Stimulated activated CD8-positive, alpha-beta memory T cell treated with anti-CD3 and anti-CD28 coated beads, Interleukin-7, amount 100 ng/mL, for 48 hours (primary cell): ENCODE measurements at regions not wholly inside any gene's neighbourhood (a gene's known extent, or its start where the extent isn't known, plus 50 kb on each side); places are given as distances from the start of the nearest gene placed in this dataset.
A peak's percentile ranks its signal among the peaks of the same experiment; 100 is the strongest.

ENCODE experiments used
- DNase-seq, 2 donors: peaks; one replicate each; pipeline ENCODE4 v3.0.0-alpha.2; 2020; ENCODE audit warnings: low read depth in 1 of 2; ENCODE audit errors: extremely low read depth in 1 of 2

DNA sequence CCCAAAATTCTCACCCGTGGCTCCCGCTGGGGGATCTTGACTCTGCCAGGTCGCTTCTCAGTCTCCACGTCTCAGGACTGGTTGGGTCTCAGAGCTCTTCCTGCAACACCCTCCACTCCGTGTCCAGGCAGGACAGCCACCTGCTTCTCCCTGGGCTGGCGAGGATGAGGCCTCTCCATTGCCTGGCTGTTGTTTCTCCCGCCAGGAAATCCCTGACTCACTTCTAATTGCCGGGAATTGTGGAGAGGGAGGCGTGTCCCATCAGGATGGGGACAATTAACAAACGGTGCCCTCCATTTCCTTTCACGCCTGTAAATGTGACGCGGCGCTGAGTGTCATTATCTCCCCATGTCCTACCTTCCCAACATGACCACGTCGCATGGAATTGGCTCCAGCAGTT lies 204.5 kb downstream of the RBFOX3 start:
- DNase-seq = no peak

DNA sequence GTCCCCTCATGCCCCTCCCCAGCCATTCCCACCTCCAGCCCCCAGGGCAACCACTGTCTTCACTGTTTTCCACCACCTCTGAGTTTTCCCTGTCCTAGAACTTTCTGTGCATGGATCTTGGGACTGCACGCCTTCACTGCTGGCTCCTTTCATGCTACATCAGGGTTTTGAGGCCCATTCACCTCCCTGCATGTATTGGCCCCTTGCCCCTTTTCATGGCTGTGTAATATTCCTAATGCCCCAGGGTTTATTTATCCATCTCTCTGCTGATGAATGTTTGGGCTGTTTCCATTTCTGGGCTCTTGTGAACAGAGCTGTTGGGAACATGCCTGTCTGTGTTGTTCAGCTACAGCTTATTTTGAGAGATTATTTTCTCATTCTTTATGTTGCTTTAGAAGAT lies 205.0 kb downstream of the RBFOX3 start:
- no peak for DNase-seq

DNA sequence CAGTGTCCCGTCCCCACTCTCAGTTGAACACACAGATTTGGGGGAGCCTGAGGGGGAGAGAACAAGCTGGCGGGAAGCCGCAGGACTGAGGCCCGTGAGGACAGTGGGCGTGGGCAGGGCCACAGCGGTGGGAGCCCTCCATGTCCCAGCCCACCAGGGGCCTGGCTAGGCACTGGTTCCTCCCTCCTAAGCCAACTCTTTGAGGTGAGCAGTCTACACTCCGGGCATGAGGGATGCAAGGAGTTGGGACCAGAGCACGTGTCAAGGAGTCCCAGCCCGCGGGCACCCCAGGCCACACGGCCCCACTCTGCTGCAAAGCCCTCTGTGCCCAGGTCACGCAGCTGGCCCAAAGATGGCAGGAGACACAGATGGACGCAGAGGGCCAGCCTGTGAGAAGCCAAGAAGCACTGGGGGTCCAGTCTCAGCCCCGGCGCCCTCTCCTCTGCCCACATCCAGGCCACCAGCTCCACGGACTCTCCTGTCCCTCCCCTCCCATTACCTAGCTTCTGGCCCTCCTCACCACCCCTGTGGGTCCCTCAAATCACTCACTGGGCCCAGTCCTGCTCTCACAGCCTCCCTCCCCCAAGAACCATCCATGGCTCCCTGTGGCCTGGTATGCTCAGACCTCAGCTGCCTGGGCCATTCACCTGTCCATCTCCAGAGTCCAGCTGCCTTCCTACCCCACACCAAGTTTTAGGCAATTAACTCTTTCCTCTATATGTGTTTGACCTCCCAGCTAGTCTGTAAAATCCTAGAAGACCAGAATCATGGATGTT lies 206.5 kb downstream of the RBFOX3 start:
- DNase-seq = no peak

DNA sequence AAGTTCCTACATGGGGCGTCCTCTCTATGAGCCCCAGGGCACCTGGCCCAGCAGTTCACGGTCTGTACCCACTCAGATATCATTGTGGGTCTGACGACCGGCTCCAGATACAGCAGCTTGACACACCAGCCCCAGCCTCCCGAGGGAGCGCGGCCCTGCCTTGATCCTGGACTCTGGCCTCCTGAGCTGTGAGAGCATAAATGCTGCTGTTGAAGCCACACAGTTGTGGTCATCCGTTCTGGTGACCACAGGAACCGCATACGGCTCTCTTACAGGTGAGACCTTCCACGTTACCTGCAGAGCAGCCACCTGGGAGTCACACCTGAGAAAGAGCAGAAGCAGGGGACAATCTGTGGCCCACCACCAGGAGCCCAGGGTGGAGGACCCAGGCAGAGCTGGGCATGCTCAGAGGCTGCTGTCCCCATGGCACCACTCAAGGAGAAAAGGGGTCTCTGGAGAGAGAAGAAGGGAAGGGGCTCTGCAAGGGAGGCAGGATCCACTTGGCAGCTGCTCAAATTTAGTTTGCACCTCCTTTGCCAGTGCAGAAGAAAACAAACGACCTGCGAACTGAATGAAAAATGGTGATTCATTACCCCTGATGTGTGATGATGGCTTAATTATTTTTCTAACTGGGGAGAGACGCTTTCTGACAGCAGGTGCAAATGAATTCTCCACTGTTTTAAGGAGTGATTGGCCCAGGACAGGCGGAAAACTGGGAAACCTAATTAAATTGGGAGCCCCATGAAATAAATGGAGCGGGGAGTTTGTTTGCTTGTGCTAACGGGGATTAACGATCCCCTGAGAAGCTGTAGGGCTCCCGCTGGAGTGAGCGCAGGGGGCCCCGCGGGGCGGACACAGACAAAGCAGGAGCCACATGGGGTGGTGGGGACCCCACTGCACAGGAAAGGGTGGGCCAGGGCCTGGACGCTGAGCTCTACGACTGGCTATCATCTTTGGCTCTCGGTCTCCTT lies 208.9 kb downstream of the RBFOX3 start:
- no peak for DNase-seq

DNA sequence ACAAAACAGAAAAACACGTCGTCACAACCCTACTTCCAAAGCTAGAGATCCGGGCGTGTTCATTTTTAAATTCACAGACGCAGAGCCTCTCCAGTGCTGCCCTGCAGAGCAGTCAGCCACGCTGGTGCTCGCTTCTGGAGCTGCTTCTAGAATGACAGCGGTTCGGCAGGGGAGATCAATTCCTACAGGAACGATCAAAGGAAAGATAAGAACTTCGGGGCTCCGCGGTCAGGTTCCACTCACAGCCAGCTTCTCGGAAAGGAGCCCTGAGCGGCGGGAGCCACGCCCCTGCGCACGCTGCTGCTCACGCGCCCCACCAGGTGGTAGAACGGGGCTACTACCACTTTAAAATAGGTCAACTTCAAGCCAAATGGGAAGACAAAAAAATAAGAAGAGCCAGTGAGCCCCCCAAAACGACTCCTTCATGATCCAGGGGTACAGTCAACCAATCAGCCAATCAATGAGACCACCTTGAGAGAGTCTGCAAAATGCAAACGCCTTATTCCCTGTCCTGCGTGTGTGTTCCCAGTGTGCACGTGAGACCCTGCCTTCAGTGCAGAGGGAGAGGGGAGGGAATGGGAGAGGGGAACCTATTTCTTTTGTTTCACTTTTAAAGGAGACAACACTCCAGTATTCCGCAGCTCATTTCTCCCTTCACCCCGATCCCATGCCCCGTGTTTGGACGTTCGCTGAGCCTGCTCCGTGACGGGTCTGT lies 209.7 kb downstream of the RBFOX3 start:
- DNase-seq = peak; percentile 36 to 37

DNA sequence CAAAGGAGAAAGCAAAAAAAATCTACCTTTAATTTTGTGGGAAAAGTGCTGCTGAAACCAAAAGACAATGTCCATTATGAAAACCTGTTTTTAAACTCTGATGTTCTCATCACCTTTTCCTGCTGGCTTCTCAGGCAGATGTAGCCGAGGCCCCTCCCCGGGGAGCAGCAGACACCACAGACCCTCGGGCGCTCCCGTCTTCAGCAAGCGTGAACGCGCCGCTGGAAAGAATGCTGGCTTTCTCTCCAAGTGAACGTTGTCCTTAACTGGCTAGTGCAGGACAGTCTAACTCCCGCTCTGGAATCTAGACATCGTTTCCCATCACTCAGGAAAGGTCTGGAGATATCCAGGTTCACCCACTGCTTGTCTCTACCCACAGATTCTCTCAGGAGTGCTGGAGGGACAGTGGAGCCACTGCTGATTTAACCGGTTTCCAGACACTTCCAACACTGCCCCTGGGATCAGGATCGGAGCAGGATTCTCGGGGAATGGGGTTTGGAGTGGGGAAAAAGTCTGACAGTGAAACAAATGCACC lies 211.2 kb downstream of the RBFOX3 start:
- DNase-seq = no peak

DNA sequence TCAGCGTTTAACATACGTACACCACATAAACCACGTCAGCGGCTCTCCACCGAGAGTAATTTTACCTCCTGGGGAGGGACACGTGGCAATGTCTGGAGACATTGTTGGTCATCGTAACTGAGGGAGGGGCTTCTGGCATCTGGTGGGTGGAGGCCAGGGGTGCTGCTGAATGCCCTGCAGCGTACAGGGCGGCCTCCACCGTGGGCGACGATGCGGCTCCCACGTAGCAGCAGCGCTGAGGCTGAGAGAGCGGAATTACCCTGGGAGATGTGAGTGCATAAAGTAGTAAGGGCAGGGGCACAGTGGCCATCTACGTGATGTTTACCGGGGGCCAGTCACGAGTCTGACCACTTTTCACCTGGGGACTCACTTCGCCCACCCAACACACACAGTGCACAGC lies 212.4 kb downstream of the RBFOX3 start:
- DNase-seq = no peak

DNA sequence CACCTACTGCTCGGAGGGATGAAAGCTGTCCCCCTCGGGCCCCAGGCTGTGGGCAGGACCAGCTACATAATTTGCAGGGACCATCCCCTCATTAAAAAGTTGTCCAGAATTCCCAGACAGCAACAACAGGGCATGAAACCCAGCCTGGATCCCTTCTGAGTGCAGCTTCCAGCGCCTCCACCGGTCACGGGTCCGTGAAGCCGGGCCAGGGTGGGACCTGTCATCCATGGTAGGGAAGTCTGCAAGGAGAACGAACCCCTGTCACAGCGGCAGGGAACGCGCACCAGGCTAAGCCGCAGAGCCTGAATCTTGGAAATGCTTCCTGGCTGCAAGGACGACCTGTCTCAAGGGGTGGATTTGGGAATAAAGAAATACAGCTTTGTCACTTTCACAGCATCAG lies 214.2 kb downstream of the RBFOX3 start:
- no peak for DNase-seq

DNA sequence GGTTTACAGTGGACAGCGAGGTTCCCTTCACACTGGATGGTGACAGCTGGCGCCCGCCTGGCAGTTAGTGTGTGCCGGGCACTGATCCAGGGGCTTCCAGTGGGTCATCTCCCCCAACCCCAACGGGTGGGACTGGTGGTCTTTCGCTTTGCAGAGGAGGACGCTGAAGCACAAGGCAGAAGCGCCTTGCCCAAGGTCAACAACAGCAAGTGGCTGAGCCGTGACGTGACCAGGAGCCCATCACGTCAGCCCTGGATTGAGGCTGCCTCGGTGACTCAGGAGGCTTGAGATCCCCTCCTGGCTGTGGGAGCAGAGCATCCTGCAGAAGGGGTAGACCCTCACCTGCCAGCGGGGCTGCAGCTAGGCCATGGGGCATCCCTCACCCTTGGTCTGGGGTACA lies 215.3 kb downstream of the RBFOX3 start:
- DNase-seq = no peak

DNA sequence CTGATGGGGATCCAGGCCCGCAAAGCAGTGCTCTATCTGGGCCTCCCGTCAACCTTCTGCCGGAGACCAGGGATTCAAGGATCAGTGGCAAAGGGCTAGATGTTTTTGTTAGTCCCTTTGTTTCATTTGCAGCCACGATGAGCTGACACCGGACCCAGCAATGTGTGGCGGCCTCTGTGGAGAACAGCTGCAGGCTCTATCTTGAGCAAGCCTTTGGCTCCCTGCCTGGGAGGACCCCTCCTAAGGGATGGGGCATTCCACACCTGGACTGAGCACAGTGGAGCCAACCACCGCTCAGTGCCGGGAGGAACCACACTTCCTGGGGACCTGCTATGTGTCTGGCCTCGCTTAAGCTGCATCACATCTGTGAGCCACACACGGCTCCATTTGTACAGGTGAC lies 215.8 kb downstream of the RBFOX3 start:
- no peak for DNase-seq

DNA sequence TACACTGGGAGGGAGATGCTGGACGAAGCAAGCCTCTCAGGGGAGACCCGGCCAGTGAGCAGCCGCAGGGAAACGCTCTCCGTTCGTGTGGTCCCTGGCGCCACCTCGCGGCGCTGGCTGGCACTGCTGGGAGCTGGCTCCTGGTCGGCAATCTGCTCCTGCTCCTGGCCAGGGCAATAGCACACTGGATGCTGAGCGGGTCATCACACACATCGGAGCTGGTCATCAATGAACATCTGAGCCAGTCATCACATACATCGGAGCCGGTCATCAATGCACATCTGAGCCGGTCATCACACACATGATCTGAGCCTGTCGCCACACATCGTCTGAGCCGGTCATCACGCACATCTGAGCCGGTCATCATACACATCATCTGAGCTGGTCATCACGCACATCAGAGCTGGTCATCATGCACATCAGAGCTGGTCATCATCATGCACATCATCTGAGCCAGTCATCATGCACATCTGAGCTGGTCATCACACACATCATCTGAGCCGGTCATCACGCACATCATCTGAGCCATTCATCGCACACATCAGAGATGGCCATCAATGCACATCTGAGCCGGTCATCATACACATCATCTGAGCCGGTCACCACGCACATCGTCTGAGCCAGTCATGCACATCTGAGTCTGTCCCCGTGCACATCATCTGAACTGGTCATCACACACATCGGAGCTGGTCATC lies 217.3 kb downstream of the RBFOX3 start:
- DNase-seq = peak; percentile 31 to 39

DNA sequence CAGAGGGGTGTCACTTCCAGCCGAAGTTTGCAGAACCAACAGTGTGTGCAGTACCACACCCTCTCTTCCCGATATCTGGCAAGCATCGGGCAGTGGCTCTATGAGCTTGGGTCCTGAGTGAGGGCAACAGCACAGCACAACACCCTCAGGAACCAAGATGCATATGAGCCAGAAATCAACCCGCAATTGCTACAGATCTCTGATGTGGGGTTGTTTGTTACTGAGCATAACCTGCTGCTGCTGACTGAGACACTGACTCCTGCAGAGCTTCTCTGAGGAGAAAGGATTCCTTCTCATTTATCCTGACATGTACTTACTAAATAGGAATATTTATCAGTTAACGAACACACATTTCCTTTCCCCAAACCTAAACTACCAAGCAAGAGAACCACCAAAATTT lies 218.3 kb downstream of the RBFOX3 start:
- no peak for DNase-seq

DNA sequence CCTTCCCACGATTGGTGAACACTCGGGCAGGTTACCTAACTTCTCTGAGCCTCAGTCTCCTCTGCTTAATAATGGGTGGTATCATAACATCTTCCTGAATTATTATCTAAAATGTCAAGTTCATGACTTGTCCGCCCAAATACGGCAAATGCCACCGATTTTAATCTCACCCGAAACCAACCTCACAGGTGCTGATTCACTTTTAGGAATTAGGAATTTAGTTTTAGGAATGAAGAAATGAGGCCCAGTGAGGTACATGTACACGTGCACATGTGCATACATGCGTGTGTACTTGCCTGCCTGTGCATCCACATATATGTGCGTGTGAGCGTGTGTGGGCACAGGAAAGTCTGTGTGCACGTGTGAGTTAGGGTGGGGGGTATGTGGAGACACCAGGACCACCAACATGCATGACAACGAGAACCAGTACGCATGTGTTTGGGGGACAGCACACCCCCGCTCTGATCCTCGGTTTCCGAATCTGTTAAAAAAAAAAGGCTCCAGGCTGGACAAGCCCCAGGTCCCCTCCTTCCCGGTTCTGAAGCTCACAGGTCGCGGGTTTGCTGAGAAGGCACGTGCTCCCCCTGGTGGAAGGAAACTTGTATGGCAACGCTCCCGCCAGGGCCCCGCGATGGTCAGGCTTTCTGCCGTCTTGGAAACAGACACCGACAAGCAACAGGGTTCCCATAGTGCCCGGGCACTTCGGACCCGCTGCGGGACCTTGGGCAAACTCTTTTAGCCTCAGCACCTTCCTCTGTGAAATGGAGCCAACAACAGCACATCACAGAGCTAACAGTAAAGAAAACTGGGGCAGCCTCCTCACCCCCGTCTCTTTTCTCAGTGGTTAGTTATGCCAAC lies 219.2 kb downstream of the RBFOX3 start:
- peak; percentile 10 to 20 for DNase-seq

DNA sequence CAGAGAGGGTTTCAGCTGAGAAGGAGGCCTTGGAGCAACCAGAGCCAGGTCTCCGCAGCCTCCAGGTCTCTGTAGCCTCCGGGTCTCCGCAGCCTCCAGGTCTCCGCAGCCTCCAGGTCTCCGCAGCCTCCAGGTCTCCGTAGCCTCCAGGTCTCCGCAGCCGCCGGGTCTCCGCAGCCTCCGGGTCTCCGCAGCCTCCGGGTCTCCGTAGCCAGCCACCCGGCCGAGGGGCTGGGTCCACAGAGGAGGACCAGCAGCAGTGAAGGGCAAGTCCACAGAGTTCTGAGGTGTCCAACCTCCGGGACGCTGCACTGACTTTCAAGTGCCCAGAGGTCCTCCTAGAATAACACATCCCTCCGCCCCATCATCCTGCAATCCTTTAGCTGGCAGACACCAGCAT lies 221.0 kb downstream of the RBFOX3 start:
- no peak for DNase-seq

DNA sequence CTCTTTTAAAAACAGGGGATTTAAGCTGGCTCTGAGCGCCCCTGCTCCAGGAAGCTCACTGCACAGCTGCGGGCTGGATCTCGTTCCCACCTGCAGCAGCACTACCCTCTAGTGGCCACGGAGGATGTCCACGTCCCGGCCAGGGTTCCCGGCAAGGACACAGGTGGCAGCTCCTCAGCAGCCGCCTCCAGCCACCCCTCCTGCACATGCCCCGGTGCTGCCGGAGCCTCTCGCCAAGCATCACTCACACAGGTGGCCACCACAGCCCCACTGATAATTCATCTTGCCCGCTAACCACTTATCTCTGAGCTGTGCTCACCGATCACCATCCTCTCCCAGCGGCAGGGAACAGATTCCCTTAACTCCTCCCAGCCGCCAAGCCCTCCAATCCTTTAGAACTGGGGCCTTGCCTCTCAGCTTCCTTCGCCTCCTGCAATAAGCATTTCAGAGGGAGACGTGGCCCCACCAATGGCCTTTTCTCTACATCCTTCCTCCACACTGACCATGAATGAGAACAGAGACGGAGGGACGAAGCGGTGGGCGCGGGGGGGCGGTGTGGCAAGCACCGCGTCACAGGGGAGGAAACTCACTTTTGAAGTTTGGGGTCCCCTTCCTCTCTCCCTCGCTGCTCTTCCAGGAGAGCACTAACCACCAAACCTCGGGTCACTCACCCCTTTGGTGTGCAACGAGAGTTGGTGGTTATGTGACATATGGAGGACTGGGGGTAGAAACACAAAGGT lies 222.1 kb downstream of the RBFOX3 start:
- DNase-seq = no peak

DNA sequence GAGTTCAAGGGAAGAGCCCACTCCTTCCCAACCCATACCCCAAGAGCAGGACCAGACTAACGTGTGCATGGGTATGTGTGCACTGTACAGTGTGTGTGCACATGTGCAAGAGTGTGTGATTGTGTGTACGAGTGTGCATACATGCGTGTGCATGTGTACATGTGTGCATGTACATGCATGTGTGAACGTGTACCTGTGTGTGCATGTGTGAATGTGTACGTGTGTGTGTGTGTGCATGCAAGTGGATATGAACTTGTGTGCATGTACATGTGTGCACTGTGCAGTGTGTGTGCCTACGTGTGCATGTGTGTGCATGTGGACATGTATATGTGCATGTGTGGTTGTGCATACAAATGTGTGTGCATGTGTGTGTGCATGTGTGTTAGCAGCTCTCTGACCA lies 223.1 kb downstream of the RBFOX3 start:
- DNase-seq = no peak

DNA sequence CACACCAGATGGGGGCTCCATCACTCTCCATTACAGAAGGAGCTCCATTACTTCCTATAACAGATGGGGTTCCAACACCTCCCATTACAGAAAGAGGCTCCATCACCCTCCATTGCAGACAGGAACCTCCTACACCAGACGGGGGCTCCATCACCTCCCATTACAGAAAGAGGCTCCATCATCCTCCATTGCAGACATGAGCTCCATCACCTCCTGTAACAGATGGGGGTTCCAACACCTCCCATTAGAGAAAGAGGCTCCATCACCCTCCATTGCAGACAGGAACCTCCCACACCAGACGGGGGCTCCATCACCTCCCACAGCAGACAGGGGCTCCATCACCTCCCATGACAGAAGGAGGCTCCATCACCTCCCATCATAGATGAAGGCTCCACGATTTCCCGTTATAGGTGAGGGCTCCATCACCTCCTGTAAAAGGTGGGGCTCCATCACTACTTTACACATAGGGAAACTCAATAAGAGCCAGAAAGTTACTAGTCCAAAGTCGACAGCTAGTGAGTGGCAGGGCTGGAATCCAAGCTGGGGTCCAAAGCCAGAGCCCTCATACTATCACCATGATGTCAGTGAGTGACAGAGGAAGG lies 224.8 kb downstream of the RBFOX3 start:
- no peak for DNase-seq

DNA sequence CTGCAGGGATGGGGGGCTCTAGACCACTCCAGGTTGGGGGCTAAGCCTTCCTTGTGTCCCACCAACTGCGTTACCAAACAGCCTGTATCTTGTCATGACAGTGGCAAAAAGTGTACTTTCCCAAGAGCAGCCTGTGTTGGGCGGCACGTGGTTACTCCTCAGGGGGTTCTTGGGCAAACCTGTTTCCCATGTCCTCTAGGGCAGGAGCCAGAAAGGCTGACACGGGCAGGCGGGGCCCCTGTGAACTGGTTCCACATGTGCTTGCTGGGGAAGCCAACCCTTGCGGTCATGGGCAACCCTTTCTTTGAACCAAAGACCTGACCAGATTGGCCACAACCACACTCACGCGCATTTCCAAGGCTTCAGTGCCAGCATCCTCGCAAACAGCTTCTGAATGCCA lies 228.5 kb downstream of the RBFOX3 start:
- no peak for DNase-seq
